ENCODE measurements at regions not wholly inside any gene's neighbourhood (a gene's known extent, or its start where the extent isn't known, plus 50 kb on each side); places are given as distances from the start of the nearest gene placed in this dataset.
"Not testable (repeated sequence)": the region's sequence is repeated elsewhere in the genome, so short reads cannot be mapped to it uniquely, and the experiment has no call there.

- intact Hi-C loops (cut with DNase I): no loop called here
- no peak for DNase-seq
Observed at GRCh38 chr6:119929121-119929520, 579.6 kb upstream of the MAN1A1 start.

GRCh38 chr6:119924888-119925287, 575.3 kb upstream of the MAN1A1 start:
- intact Hi-C loops (cut with DNase I); DNase-seq: not testable (repeated sequence)

- DNase-seq: no peak
- intact Hi-C loops (cut with DNase I): no loop called here
Observed at GRCh38 chr6:119922814-119923213, 573.3 kb upstream of the MAN1A1 start.

GRCh38 chr6:119921491-119922010, 572.0 kb upstream of the MAN1A1 start:
- intact Hi-C loops (cut with DNase I): no loop called here
- DNase-seq: no peak

GRCh38 chr6:119917186-119917585, 567.6 kb upstream of the MAN1A1 start:
- DNase-seq: no peak
- intact Hi-C loops (cut with DNase I): no loop called here

GRCh38 chr6:119915971-119916370, 566.4 kb upstream of the MAN1A1 start:
- no peak for DNase-seq
- intact Hi-C loops (cut with DNase I): no loop called here

GRCh38 chr6:119908157-119908556, 558.6 kb upstream of the MAN1A1 start:
- intact Hi-C loops (cut with DNase I): no loop called here
- DNase-seq: no peak

GRCh38 chr6:119902681-119903080, 553.1 kb upstream of the MAN1A1 start:
- no peak for DNase-seq
- intact Hi-C loops (cut with DNase I): no loop called here

GRCh38 chr6:119896806-119897205, 547.2 kb upstream of the MAN1A1 start:
- DNase-seq: no peak
- intact Hi-C loops (cut with DNase I): no loop called here

- intact Hi-C loops (cut with DNase I): no loop called here
- DNase-seq: no peak
Observed at GRCh38 chr6:119895626-119896025, 546.1 kb upstream of the MAN1A1 start.

GRCh38 chr6:119894811-119895210, 545.2 kb upstream of the MAN1A1 start:
- intact Hi-C loops (cut with DNase I): no loop called here
- no peak for DNase-seq

- DNase-seq: no peak
Observed at GRCh38 chr6:119891644-119892043, 542.1 kb upstream of the MAN1A1 start.

GRCh38 chr6:119891206-119891605, 541.6 kb upstream of the MAN1A1 start:
- DNase-seq: no peak
- intact Hi-C loops (cut with DNase I): no loop called here

More at GRCh38 chr6:119891644-119892043, 542.1 kb upstream of the MAN1A1 start:
- intact Hi-C loops (cut with DNase I): no loop called here

GRCh38 chr6:119890470-119890869, 540.9 kb upstream of the MAN1A1 start:
- DNase-seq: no peak
- intact Hi-C loops (cut with DNase I): no loop called here

GRCh38 chr6:119887666-119888065, 538.1 kb upstream of the MAN1A1 start:
- intact Hi-C loops (cut with DNase I): no loop called here
- no peak for DNase-seq

- no peak for DNase-seq
- intact Hi-C loops (cut with DNase I): no loop called here
Observed at GRCh38 chr6:119881416-119881815, 531.9 kb upstream of the MAN1A1 start.

GRCh38 chr6:119880840-119881239, 531.3 kb upstream of the MAN1A1 start:
- DNase-seq: no peak
- intact Hi-C loops (cut with DNase I): no loop called here

- DNase-seq: no peak
- intact Hi-C loops (cut with DNase I): no loop called here
Observed at GRCh38 chr6:119879731-119880130, 530.2 kb upstream of the MAN1A1 start.

GRCh38 chr6:119874381-119874780, 524.8 kb upstream of the MAN1A1 start:
- DNase-seq: no peak
- intact Hi-C loops (cut with DNase I): no loop called here

GRCh38 chr6:119873107-119873506, 523.5 kb upstream of the MAN1A1 start:
- intact Hi-C loops (cut with DNase I): no loop called here
- DNase-seq: no peak

GRCh38 chr6:119871520-119871919, 522.0 kb upstream of the MAN1A1 start:
- intact Hi-C loops (cut with DNase I): no loop called here
- no peak for DNase-seq

GRCh38 chr6:119865466-119866350, 516.1 kb upstream of the MAN1A1 start:
- intact Hi-C loops (cut with DNase I): no loop called here
- DNase-seq: no peak
